OCI-LY7 (cell line): ENCODE measurements at regions not wholly inside any gene's neighbourhood (a gene's known extent, or its start where the extent isn't known, plus 50 kb on each side); places are given as distances from the start of the nearest gene placed in this dataset.

Experiments used
- BruUV-seq: library from RNA; stranded (reverse); fragments of 400-500 nt; replicated peaks from 2 replicates; lab custom pipeline; 2021; lab: Mats Ljungman, UMichigan
- CTCF ChIA-PET: fragments of 300-600 bp; sonication (Branson Sonifier 250); formaldehyde crosslinking; loops from one replicate; lab custom pipeline; 2022; ENCODE audit warnings: antibody characterized with exemption; ENCODE audit not compliant: unreplicated experiment; lab: Charles Lee
- POLR2A ChIA-PET: fragments of 300-600 bp; sonication (Branson Sonifier 250); formaldehyde crosslinking; loops from one replicate; lab custom pipeline; 2022; ENCODE audit warnings: antibody characterized with exemption; lab: Charles Lee
- DNase-seq: peaks from one replicate; pipeline ENCODE4 v3.0.0-alpha.2; 2015; ENCODE audit warnings: low spot score
- H2AFZ ChIP-seq: fragments of 200-600 bp; sonication (generic), shearing (Covaris generic); 2 replicates; pipeline ENCODE4 v1.6.1; 2014; ENCODE audit warnings: mild to moderate bottlenecking, antibody characterized with exemption, low read length, moderate library complexity
- H3K27ac ChIP-seq: fragments of 200-600 bp; sonication (generic); 2 replicates; pipeline ENCODE4 v1.5.1; 2014; ENCODE audit warnings: mixed run types, low read depth, mild to moderate bottlenecking, moderate library complexity, low read length, inconsistent platforms; ENCODE audit not compliant: poor library complexity, severe bottlenecking
- H3K36me3 ChIP-seq: fragments of 200-600 bp; sonication (generic); 2 replicates; pipeline ENCODE4 v1.6.1; 2014; ENCODE audit warnings: mild to moderate bottlenecking, antibody characterized with exemption, low read length, moderate library complexity, mixed read lengths; ENCODE audit not compliant: insufficient read depth
- H3K4me1 ChIP-seq: fragments of 200-600 bp; sonication (generic); 2 replicates; pipeline ENCODE4 v1.5.1; 2014; ENCODE audit warnings: mild to moderate bottlenecking, low read length; ENCODE audit not compliant: insufficient read depth, poor library complexity, severe bottlenecking
- H3K4me2 ChIP-seq: fragments of 200-600 bp; sonication (generic); 2 replicates; pipeline ENCODE4 v1.6.1; 2014; ENCODE audit warnings: mild to moderate bottlenecking, low read length
- H3K4me3 ChIP-seq: fragments of 200-600 bp; sonication (generic); 2 replicates; pipeline ENCODE4 v1.5.1; 2014; ENCODE audit warnings: mild to moderate bottlenecking, low read depth, low read length; ENCODE audit not compliant: poor library complexity, severe bottlenecking
- H3K79me2 ChIP-seq: fragments of 200-600 bp; sonication (generic); 2 replicates; pipeline ENCODE4 v1.6.1; 2016; ENCODE audit warnings: low read depth, mild to moderate bottlenecking, low read length, moderate library complexity, mixed read lengths; ENCODE audit not compliant: insufficient read depth
- H3K9me2 ChIP-seq: fragments of 200-600 bp; sonication (generic); 2 replicates; pipeline ENCODE4 v1.6.1; 2016; ENCODE audit warnings: mild to moderate bottlenecking, low read length, mixed read lengths; ENCODE audit not compliant: insufficient read depth
- H3K9me3 ChIP-seq: fragments of 200-600 bp; sonication (generic); 2 replicates; pipeline ENCODE4 v1.6.1; 2014; ENCODE audit warnings: mild to moderate bottlenecking, mixed run types, low read length, mixed read lengths
- H4K20me1 ChIP-seq: fragments of 200-600 bp; sonication (generic); 2 replicates; pipeline ENCODE4 v1.6.1; 2014; ENCODE audit warnings: mild to moderate bottlenecking, antibody characterized with exemption, low read length, moderate library complexity, mixed read lengths; ENCODE audit not compliant: insufficient read depth
- CTCF ChIP-seq: fragments of 200-600 bp; sonication (generic); conservative IDR thresholded peaks from 2 replicates; pipeline ENCODE4 v1.5.1; 2014; ENCODE audit warnings: mild to moderate bottlenecking, antibody characterized with exemption, low read length, moderate library complexity, mixed read lengths
- EZH2phosphoT487 ChIP-seq: fragments of 200-600 bp; sonication (generic); IDR thresholded peaks from 2 replicates; pipeline ENCODE4 v1.6.1; 2018; ENCODE audit warnings: low read depth, borderline replicate concordance, mild to moderate bottlenecking, mixed run types, antibody characterized with exemption, low read length, moderate library complexity, mixed read lengths
- intact Hi-C: fragments of 100-400 bp; cut with micrococcal nuclease; formaldehyde crosslinking; loops from one replicate; pipeline ENCODE4 v1.10.0; 2022; ENCODE audit not compliant: unreplicated experiment

- Histone ChIP-seq H3K27ac (no peak overlapping the region), H3K36me3 (no peaks in the 10 kb centered on the region), H3K79me2 (no peaks in the 10 kb centered on the region), H4K20me1 (no peaks in the 10 kb centered on the region), H3K4me3 (no peak overlapping the region), H3K9me2 (no peaks in the 10 kb centered on the region), H3K4me1 (no peaks in the 10 kb centered on the region), H3K9me3 (no peaks in the 10 kb centered on the region), H2AFZ (no peak overlapping the region), H3K4me2 (no peak overlapping the region)
- ChIA-PET CTCF (interaction anchor here (1.0 kb wide), 1 partner anchor 10 kb away, joined by 3 read pairs; no protein-coding TSS in a partner anchor), POLR2A (no interaction called here)
- TF ChIP-seq EZH2phosphoT487 (no peak), CTCF (no peak)
- intact Hi-C loops: loop anchor here (2.0 to 5.0 kb wide), 4 partner anchors 142 to 1201 kb away; no protein-coding TSS in a partner anchor
- no peak for DNase-seq
- BruUV-seq: no TSS peak
Measured at GRCh38 chr9:18255747-18256146, 218.2 kb upstream of the ADAMTSL1 start.

- POLR2A ChIA-PET: no interaction called here
- intact Hi-C loops: loop anchor here (5.0 kb wide), 2 partner anchors 141 to 771 kb away; no protein-coding TSS in a partner anchor
Measured at GRCh38 chr9:18256568-18256967, 217.4 kb upstream of the ADAMTSL1 start.

More at GRCh38 chr9:18256568-18256967, 217.4 kb upstream of the ADAMTSL1 start:
- BruUV-seq: no TSS peak
- no peaks in the 10 kb centered on the region for H3K9me2 ChIP-seq
- CTCF ChIA-PET: no interaction called here
- H3K79me2 ChIP-seq: no peaks in the 10 kb centered on the region
- no peaks in the 10 kb centered on the region for H3K4me1 ChIP-seq
- no peaks in the 10 kb centered on the region for H4K20me1 ChIP-seq
- no peak overlapping the region for H3K4me3 ChIP-seq
- TF ChIP-seq CTCF (no peak), EZH2phosphoT487 (no peak)
- H3K36me3 ChIP-seq: no peaks in the 10 kb centered on the region
- H3K4me2 ChIP-seq: no peak overlapping the region
- no peak overlapping the region for H3K27ac ChIP-seq
- no peak for DNase-seq
- no peaks in the 10 kb centered on the region for H3K9me3 ChIP-seq
- H2AFZ ChIP-seq: no peak overlapping the region
